Forelimb muscle (tissue), 1 donor: ENCODE measurements at regions not wholly inside any gene's neighbourhood (a gene's known extent, or its start where the extent isn't known, plus 50 kb on each side); places are given as distances from the start of the nearest gene placed in this dataset.
"Not testable (repeated sequence)": the region's sequence is repeated elsewhere in the genome, so short reads cannot be mapped to it uniquely, and the experiment has no call there.

Source experiments
- DNase-seq: peaks from one replicate; pipeline ENCODE4 v3.0.0-alpha.2; 2013; ENCODE audit warnings: low read depth

- not testable (repeated sequence) for DNase-seq
Observed at GRCh38 chr14:59006179-59006578, 182.3 kb upstream of the DAAM1 start.

- DNase-seq, result no peak
Observed at GRCh38 chr14:59009967-59010366, 178.5 kb upstream of the DAAM1 start.

DNA sequence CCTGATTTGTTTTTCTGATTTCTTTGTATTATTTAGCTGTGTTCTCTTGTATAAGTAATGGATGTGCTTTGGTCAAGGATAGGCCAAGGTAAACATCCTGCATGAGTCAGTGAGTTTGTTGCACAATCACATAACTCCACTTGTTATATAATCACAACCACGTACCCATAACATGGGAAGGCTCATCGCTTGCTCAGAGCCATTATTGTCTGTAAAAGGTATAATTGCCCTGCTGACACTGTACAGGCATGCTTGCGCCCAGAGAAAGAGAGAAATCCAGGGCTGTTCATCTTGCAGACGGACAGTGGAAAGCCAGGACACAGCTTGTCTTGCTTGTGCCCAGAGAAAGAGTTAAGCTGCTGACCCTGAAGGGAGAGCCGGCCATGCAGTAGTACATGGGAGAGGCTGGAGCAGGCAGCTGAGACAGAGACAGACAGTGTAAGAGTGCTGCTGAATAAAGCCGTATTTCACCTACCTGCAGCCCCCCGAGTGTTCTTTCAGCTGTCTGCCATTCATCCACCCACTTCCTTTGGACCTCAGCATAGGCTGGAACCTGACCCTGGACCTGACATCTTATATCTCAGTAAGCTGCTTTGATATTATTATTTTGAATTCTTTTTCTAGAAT lies 174.7 kb upstream of the DAAM1 start:
- no peak for DNase-seq

GRCh38 chr14:59015482-59015881 lies 173.0 kb upstream of the DAAM1 start:
- no peak for DNase-seq

- DNase-seq, result no peak
Observed at GRCh38 chr14:59017285-59017965, 171.0 kb upstream of the DAAM1 start.

- DNase-seq, result no peak
Observed at GRCh38 chr14:59018460-59018859, 170.0 kb upstream of the DAAM1 start.

- DNase-seq, result no peak
Observed at GRCh38 chr14:59018978-59019377, 169.5 kb upstream of the DAAM1 start.

- DNase-seq, result no peak
Observed at GRCh38 chr14:59020382-59020781, 168.1 kb upstream of the DAAM1 start.

DNA sequence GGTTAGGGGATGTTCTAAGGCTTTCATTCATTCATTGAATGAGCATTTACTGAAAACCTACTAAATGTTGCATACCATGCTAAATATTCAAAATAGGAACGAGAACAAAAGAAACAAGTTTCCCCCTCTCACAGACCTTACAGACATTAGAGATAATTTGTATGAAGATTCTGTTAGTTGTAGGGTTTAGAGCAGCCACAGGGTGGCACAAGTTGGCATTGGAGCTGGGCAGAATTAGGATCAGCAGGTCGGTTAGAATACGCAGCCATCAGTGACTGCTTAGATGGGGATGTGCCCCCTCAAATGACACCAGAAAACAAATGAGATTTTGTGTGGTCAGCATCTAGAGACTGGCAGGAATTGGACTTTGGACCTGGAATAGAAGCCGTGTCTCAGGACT lies 166.3 kb upstream of the DAAM1 start:
- no peak for DNase-seq

GRCh38 chr14:59026081-59026480 lies 162.4 kb upstream of the DAAM1 start:
- no peak for DNase-seq

DNA sequence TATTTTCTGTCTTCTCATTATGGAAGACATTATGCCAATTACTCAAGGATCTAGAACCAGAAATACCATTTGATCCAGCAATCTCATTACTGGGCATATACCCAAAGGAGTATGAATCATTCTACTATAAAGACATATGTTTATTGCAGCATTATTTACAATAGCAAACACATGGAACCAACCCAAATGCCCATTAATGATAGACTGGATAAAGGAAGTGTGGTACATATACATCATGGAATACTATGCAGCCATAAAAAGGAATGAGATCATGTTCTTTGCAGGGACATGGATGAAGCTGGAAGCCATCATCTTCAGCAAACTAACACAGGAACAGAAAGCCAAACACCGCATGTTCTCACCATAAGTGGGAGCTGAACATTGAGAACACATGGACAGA lies 161.8 kb upstream of the DAAM1 start:
- DNase-seq, result not testable (repeated sequence)

GRCh38 chr14:59028476-59029202 lies 159.8 kb upstream of the DAAM1 start:
- peak; percentile 34 for DNase-seq

DNA sequence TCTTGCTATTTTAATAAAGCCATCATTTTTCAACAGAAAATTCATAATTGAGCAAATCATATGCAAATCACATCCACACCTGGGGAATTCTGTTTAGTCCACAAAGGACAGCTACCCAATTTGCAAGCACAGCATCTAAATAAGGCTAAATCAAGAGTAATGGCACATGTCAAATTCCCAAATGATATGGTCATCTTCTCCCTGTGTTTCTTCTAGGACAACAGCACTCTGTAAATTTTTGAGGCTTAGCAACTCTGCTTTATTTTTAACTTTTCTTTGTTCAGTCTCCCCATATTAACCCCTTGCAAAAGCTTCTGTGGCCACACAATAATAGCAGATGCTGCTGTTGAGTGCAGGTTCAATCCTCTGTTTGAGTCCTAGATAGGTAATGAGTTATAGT lies 155.6 kb upstream of the DAAM1 start:
- DNase-seq, result no peak

- DNase-seq, result no peak
Observed at GRCh38 chr14:59036134-59036533, 152.3 kb upstream of the DAAM1 start.

- DNase-seq, result no peak
Observed at GRCh38 chr14:59037086-59037485, 151.4 kb upstream of the DAAM1 start.

- DNase-seq, result no peak
Observed at GRCh38 chr14:59037620-59038019, 150.8 kb upstream of the DAAM1 start.

- no peak for DNase-seq
Observed at GRCh38 chr14:59038746-59039145, 149.7 kb upstream of the DAAM1 start.

- DNase-seq, result no peak
Observed at GRCh38 chr14:59041308-59041707, 147.2 kb upstream of the DAAM1 start.

DNA sequence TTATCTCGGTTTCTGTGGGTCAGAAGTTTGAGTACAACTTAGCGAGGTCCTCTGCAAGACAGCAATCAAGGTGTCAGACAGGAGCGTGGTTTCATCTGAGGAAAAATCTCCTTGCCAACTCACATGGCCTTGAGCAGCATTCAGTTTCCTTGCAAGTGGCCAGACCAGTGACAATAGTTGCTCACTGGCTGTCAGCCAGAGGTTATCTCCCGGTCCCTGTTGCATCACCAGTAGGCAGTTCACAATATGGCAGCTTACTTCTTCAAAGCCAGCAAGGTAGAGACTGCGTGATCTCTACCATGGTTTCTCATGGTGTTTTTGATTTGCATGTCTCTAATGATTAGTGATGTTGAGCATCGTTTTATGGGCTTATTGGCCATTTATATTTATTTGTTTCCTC lies 143.8 kb upstream of the DAAM1 start:
- DNase-seq, result no peak

GRCh38 chr14:59046746-59047145 lies 141.7 kb upstream of the DAAM1 start:
- DNase-seq, result no peak

DNA sequence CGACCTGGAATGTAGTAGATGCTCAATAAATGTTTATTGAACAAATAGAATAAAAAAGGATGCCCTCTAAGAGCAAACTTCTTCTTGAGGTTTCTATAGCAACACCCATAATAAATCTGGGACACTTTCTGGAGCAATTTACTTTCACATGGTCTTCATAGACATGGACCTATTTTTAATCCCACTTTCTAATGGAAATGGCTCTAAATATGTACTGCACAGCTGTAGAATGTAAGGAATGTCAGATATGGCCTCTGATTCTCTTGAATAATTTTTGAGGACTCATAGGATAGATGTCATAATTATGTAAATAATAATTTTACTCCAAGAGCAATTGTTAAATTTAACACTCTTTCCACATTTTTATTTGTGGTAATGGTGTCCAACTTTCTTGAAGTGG lies 133.5 kb upstream of the DAAM1 start:
- DNase-seq, result no peak

GRCh38 chr14:59055439-59056045 lies 132.9 kb upstream of the DAAM1 start:
- DNase-seq, result peak; percentile 32

DNA sequence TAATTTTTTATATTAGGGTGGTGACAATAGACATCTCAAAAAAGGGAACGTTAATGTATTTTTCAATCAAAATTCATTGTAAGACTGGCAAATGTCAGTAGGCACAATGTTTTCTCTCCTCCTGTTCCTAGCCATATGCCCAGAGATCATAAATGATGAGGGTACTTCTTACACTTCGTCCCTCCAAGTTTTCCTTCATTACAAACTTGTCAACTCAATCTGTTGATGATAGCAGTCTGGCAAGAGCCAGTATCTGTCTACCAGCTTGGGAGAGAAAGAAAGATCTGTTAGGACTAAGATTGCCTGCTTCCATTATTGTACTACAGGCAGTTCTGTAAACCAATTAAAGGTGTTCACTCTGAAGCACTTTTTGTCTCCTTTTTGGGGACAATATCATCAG lies 130.9 kb upstream of the DAAM1 start:
- DNase-seq, result no peak
